ENCODE measurements at regions not wholly inside any gene's neighbourhood (a gene's known extent, or its start where the extent isn't known, plus 50 kb on each side); places are given as distances from the start of the nearest gene placed in this dataset.
"Not testable (repeated sequence)": the region's sequence is repeated elsewhere in the genome, so short reads cannot be mapped to it uniquely, and the experiment has no call there.

DNA sequence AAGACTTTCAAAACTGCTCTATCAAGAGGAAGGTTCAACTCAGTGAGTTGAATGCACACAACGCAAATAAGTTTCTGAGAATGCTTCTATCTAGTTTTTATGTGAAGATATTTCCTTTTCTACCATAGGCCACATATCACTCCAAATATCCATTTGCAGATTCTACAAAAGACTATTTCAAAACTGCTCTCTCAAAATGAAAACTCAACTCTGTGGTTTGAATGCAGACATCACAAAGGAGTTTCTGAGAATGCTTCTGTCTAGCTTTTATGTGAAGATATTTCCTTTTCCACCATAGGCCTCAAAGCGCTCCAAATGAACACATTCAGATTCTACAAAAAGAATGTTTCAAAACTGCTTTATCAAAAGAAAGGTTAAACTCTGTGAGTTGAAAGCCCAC, 1093.1 kb upstream of the DEFB115 start:
- not testable (repeated sequence) for H3K4me3 ChIP-seq (ENCODE audit: low read length in 3 of 3); H3K36me3 ChIP-seq (ENCODE audit: control insufficient read depth in 3 of 3, insufficient read depth in 3 of 3, low read length in 3 of 3); H3K4me1 ChIP-seq (ENCODE audit: control insufficient read depth in 3 of 3, insufficient read depth in 3 of 3, low read length in 3 of 3); H3K9me3 ChIP-seq (ENCODE audit: control insufficient read depth in 3 of 3, low read length in 3 of 3); H3K27me3 ChIP-seq (ENCODE audit: control insufficient read depth in 3 of 3, insufficient read depth in 3 of 3, low read length in 3 of 3); H3K27ac ChIP-seq (ENCODE audit: low read depth, low read length); H3K9ac ChIP-seq (ENCODE audit: low read depth in 1 of 3, low read length in 3 of 3)

DNA sequence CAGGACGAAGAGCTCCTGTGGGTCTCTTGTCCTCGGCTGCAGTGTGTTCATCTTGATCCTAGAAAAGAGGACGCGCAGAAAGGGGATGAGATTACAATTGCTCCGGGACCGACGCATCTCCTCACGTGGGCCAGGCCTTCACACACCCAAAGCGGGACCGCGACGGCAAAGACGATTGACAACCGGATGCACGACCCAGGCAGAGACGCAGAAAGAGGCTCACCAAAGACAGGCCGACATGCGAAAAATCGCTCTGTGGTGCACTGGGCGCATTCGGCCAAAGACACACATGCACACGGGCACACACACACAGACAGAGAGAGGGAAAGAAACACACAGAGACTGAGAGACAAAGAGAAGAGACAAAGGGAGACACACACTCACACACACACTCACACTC, 1089.9 kb upstream of the DEFB115 start:
- H3K4me3 ChIP-seq (ENCODE audit: low read length in 3 of 3): no peak overlapping the region
- no peak overlapping the region for H3K9ac ChIP-seq (ENCODE audit: low read depth in 1 of 3, low read length in 3 of 3)
- H3K9me3 ChIP-seq (ENCODE audit: control insufficient read depth in 3 of 3, low read length in 3 of 3): no peaks in the 10 kb centered on the region
- no peaks in the 10 kb centered on the region for H3K4me1 ChIP-seq (ENCODE audit: control insufficient read depth in 3 of 3, insufficient read depth in 3 of 3, low read length in 3 of 3)
- H3K27ac ChIP-seq (ENCODE audit: low read depth, low read length): no peak overlapping the region
- no peaks in the 10 kb centered on the region for H3K27me3 ChIP-seq (ENCODE audit: control insufficient read depth in 3 of 3, insufficient read depth in 3 of 3, low read length in 3 of 3)
- H3K36me3 ChIP-seq (ENCODE audit: control insufficient read depth in 3 of 3, insufficient read depth in 3 of 3, low read length in 3 of 3): no peaks in the 10 kb centered on the region

DNA sequence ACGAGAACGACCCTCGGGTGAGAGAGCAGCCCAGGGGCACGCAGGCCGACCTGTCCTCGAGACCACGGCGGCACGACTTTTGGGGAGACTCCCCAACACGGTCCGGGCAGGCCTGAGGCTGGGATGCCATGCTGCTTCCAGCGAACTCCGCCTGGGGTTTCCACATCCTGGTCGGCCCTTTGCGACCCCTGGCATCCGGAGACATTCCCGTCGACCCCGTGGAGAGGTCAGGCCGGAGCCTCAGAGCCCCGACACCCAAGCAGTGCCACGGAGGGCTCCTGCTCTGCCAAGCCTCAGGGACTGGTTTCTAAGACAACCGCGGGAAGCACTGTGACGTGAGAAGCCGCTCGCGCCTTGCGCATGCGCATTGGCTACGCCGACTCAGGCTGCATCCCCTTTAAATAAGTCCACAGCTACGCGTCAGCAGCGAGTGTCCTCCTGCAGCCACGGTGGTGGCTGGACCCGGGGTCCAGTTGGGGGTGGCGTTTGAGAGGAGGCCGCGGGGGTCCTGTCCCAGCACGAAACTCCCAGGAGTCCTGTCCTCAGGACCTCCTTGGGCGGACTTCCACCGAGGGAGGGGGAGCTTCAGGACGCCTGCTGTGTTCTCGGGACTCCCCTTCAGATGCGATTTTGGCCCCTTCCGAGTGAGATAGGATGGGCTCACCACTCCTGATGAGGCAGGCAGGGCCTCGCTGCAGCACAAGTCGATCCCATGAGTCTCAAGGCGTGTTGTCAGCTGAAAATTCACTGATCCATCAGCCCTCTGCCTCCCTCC, 1089.3 kb upstream of the DEFB115 start:
- no peaks in the 10 kb centered on the region for H3K27me3 ChIP-seq (ENCODE audit: control insufficient read depth in 3 of 3, insufficient read depth in 3 of 3, low read length in 3 of 3)
- no peak overlapping the region for H3K27ac ChIP-seq (ENCODE audit: low read depth, low read length)
- H3K9me3 ChIP-seq (ENCODE audit: control insufficient read depth in 3 of 3, low read length in 3 of 3): no peaks in the 10 kb centered on the region
- H3K4me3 ChIP-seq (ENCODE audit: low read length in 3 of 3): no peak overlapping the region
- no peaks in the 10 kb centered on the region for H3K36me3 ChIP-seq (ENCODE audit: control insufficient read depth in 3 of 3, insufficient read depth in 3 of 3, low read length in 3 of 3)
- H3K4me1 ChIP-seq (ENCODE audit: control insufficient read depth in 3 of 3, insufficient read depth in 3 of 3, low read length in 3 of 3): no peaks in the 10 kb centered on the region
- H3K9ac ChIP-seq (ENCODE audit: low read depth in 1 of 3, low read length in 3 of 3): no peak overlapping the region

DNA sequence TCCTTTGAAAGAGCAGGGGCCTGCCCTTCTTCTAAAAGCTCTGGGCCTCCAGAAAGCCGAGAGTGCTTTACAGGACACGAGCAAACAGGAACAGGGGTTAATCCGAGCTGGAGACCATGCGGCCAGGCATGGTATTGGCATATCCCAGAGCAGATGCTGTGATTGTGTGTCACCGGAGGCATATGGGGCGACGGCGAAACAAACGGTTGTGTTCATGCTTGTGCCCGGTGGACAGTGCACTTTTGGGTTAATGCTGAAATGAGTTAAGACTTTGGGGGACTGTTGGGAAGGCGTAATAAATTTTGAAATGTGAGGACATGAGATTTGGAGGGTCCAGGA, 1088.7 kb upstream of the DEFB115 start:
- no peak overlapping the region for H3K4me3 ChIP-seq (ENCODE audit: low read length in 3 of 3)
- H3K36me3 ChIP-seq (ENCODE audit: control insufficient read depth in 3 of 3, insufficient read depth in 3 of 3, low read length in 3 of 3): no peaks in the 10 kb centered on the region
- H3K4me1 ChIP-seq (ENCODE audit: control insufficient read depth in 3 of 3, insufficient read depth in 3 of 3, low read length in 3 of 3): no peaks in the 10 kb centered on the region

DNA sequence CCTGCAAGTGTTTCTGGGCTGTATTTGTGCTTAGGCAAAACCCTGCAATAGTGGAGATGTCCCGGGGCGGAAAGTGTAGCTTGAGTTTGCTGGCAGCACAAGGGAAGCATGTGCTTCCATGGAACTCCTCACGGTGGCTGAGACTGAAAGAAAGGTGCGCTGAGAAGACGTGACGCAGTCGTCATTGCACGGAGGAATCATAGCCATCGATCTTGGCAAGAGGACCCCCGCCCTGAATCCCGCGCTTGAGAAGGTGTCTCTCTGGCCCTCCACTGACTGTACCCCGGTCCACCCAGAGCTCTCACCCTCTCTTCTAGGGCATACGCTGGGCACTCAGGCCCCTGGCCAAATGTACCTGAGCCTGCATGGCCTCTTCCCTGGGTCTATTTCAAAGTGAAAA, 1081.8 kb upstream of the DEFB115 start:
- Histone ChIP-seq H3K36me3 (ENCODE audit: control insufficient read depth in 3 of 3, insufficient read depth in 3 of 3, low read length in 3 of 3) (no peaks in the 10 kb centered on the region), H3K9ac (ENCODE audit: low read depth in 1 of 3, low read length in 3 of 3) (no peak overlapping the region), H3K27me3 (ENCODE audit: control insufficient read depth in 3 of 3, insufficient read depth in 3 of 3, low read length in 3 of 3) (no peaks in the 10 kb centered on the region), H3K4me1 (ENCODE audit: control insufficient read depth in 3 of 3, insufficient read depth in 3 of 3, low read length in 3 of 3) (no peaks in the 10 kb centered on the region), H3K9me3 (ENCODE audit: control insufficient read depth in 3 of 3, low read length in 3 of 3) (no peaks in the 10 kb centered on the region), H3K4me3 (ENCODE audit: low read length in 3 of 3) (no peak overlapping the region), H3K27ac (ENCODE audit: low read depth, low read length) (no peak overlapping the region)

More for the DNA sequence above, 1088.7 kb upstream of the DEFB115 start:
- no peak overlapping the region for H3K9ac ChIP-seq (ENCODE audit: low read depth in 1 of 3, low read length in 3 of 3)
- no peak overlapping the region for H3K27ac ChIP-seq (ENCODE audit: low read depth, low read length)
- H3K9me3 ChIP-seq (ENCODE audit: control insufficient read depth in 3 of 3, low read length in 3 of 3): no peaks in the 10 kb centered on the region
- H3K27me3 ChIP-seq (ENCODE audit: control insufficient read depth in 3 of 3, insufficient read depth in 3 of 3, low read length in 3 of 3): no peaks in the 10 kb centered on the region

DNA sequence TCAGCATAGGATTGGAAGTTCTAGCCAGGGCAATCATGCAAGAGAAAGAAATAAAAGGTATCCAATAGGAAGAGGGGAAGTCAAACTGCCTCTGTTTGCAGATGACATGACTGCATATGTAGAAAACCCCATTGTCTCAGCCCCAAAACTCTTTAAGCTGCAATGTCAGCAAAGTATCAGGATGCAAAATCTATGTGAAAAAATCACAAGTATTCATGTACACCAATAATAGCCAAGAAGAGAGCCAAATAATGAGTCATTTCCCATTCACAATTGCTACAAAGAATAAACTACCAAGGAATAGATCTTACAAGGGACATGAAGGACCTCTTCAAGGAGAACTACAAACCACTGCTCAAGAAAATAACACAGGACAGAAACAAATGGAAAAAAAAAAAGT, 1074.3 kb upstream of the DEFB115 start:
- not testable (repeated sequence) for H3K9ac ChIP-seq (ENCODE audit: low read depth in 1 of 3, low read length in 3 of 3); H3K27me3 ChIP-seq (ENCODE audit: control insufficient read depth in 3 of 3, insufficient read depth in 3 of 3, low read length in 3 of 3); H3K4me3 ChIP-seq (ENCODE audit: low read length in 3 of 3); H3K36me3 ChIP-seq (ENCODE audit: control insufficient read depth in 3 of 3, insufficient read depth in 3 of 3, low read length in 3 of 3); H3K4me1 ChIP-seq (ENCODE audit: control insufficient read depth in 3 of 3, insufficient read depth in 3 of 3, low read length in 3 of 3); H3K9me3 ChIP-seq (ENCODE audit: control insufficient read depth in 3 of 3, low read length in 3 of 3); H3K27ac ChIP-seq (ENCODE audit: low read depth, low read length)

DNA sequence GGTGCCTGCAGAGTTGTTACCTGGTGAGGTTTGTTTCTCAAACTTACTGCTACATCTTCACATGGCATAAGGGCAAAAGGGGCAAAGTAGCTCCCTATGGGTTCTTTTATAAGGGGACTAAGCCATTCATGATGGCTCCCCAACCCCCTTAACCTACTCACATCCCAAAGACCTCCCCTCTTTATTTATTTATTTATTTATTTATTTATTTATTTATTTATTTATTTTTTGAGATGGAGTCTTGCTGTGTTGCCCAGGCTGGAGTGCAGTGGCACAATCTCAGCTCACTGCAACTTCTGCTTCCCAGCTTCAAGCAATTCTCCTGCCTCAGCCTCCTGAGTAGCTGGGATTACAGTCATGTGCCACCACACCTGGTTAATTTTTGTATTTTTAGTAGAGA, 1065.7 kb upstream of the DEFB115 start:
- H3K27me3 ChIP-seq (ENCODE audit: control insufficient read depth in 3 of 3, insufficient read depth in 3 of 3, low read length in 3 of 3); H3K9me3 ChIP-seq (ENCODE audit: control insufficient read depth in 3 of 3, low read length in 3 of 3); H3K27ac ChIP-seq (ENCODE audit: low read depth, low read length); H3K9ac ChIP-seq (ENCODE audit: low read depth in 1 of 3, low read length in 3 of 3); H3K4me1 ChIP-seq (ENCODE audit: control insufficient read depth in 3 of 3, insufficient read depth in 3 of 3, low read length in 3 of 3); H3K4me3 ChIP-seq (ENCODE audit: low read length in 3 of 3); H3K36me3 ChIP-seq (ENCODE audit: control insufficient read depth in 3 of 3, insufficient read depth in 3 of 3, low read length in 3 of 3): not testable (repeated sequence)

DNA sequence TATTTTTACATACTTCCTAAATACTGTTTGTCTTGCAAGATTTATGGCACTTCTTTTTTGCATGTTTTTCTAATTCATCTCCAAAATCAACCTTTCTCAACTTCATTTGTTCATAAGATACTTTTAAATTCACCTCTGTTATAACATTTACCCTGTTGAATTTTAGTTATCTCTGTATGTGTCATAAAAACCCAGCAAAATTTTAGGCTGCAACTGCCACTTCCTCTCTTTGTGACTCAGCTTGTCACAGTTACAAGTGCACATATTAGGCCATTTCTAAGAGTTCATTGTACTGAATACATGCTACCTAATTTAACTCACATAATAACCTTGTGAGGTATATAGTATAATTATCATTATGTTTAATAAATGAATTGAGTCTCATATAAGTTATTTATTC, 1023.0 kb upstream of the DEFB115 start:
- not testable (repeated sequence) for H3K4me3 ChIP-seq (ENCODE audit: low read length in 3 of 3); H3K4me1 ChIP-seq (ENCODE audit: control insufficient read depth in 3 of 3, insufficient read depth in 3 of 3, low read length in 3 of 3); H3K27ac ChIP-seq (ENCODE audit: low read depth, low read length); H3K9me3 ChIP-seq (ENCODE audit: control insufficient read depth in 3 of 3, low read length in 3 of 3); H3K9ac ChIP-seq (ENCODE audit: low read depth in 1 of 3, low read length in 3 of 3); H3K27me3 ChIP-seq (ENCODE audit: control insufficient read depth in 3 of 3, insufficient read depth in 3 of 3, low read length in 3 of 3); H3K36me3 ChIP-seq (ENCODE audit: control insufficient read depth in 3 of 3, insufficient read depth in 3 of 3, low read length in 3 of 3)

DNA sequence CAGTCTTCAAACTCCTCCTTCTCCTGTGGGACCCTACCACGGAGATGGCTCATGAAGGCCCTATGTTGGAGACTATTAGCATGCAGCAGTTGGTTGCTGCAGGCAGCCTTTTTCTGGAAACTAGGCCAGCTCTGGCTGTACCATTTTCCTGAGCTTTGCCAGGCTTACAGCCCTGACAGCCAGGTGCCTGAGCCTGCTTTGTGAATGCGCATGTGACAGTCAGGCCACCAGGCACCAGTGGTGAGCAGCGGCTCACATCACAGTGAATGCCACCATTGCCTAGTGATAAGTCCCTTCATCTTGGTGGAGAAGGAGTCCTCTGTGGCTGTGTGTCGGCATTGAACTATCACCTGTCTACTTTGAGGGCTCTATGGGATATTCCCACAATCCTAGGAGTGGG, 982.4 kb upstream of the DEFB115 start:
- H3K27me3 ChIP-seq (ENCODE audit: control insufficient read depth in 3 of 3, insufficient read depth in 3 of 3, low read length in 3 of 3); H3K36me3 ChIP-seq (ENCODE audit: control insufficient read depth in 3 of 3, insufficient read depth in 3 of 3, low read length in 3 of 3); H3K9ac ChIP-seq (ENCODE audit: low read depth in 1 of 3, low read length in 3 of 3); H3K4me1 ChIP-seq (ENCODE audit: control insufficient read depth in 3 of 3, insufficient read depth in 3 of 3, low read length in 3 of 3); H3K9me3 ChIP-seq (ENCODE audit: control insufficient read depth in 3 of 3, low read length in 3 of 3); H3K27ac ChIP-seq (ENCODE audit: low read depth, low read length); H3K4me3 ChIP-seq (ENCODE audit: low read length in 3 of 3): not testable (repeated sequence)

DNA sequence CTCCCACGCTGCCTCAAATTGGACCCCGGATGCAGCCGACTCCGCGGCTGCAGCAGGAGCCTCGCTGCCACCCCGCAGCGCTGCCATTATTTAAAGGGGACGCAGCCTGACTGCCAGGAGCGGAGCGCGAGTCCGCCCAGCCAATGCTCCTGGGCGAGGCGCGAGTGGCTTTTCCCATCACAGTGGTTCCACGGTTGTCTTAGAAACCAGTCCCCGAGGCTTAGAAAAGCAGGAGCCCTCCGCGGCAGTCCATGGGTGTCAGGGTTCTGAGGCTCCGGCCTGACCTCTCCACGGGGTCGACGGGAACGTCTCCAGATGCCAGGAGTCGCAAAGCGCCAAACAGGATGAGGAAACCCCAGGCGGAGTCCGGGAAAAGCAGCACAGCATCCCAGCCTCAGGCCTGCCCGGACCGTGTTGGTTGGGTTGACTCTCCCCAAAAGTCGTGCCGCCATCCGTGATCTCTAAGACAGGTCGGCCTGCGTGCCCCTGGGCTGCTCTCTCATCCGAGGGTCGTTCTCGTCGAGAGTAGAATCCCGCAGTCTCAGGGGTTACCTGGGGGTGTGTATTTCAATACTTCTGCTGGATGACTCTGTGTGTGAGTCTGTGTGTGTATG, 975.8 kb upstream of the DEFB115 start:
- Histone ChIP-seq H3K9me3 (ENCODE audit: control insufficient read depth in 3 of 3, low read length in 3 of 3) (no peaks in the 10 kb centered on the region), H3K4me1 (ENCODE audit: control insufficient read depth in 3 of 3, insufficient read depth in 3 of 3, low read length in 3 of 3) (peaks cover 0 to 14% (median 10%) of the 10 kb centered on the region in 3 donors), H3K9ac (ENCODE audit: low read depth in 1 of 3, low read length in 3 of 3) (peak overlapping the region in 1 of 3 donors; percentile 33), H3K27me3 (ENCODE audit: control insufficient read depth in 3 of 3, insufficient read depth in 3 of 3, low read length in 3 of 3) (peaks cover 0 to 3% (median 0%) of the 10 kb centered on the region in 3 donors), H3K36me3 (ENCODE audit: control insufficient read depth in 3 of 3, insufficient read depth in 3 of 3, low read length in 3 of 3) (no peaks in the 10 kb centered on the region), H3K27ac (ENCODE audit: low read depth, low read length) (no peak overlapping the region), H3K4me3 (ENCODE audit: low read length in 3 of 3) (peak overlapping the region in 1 of 3 donors; percentile 56)
